Ascending aorta (tissue), 2 donors: ENCODE measurements at regions not wholly inside any gene's neighbourhood (a gene's known extent, or its start where the extent isn't known, plus 50 kb on each side); places are given as distances from the start of the nearest gene placed in this dataset.

Experiments used
- DNase-seq, 2 donors: peaks; one replicate each; pipeline ENCODE4 v3.0.0-alpha.2; 2019; ENCODE audit warnings: low spot score in 2 of 2
- H3K27ac ChIP-seq, 2 donors: fragments of 200-600 bp; sonication (generic); one replicate each; pipeline ENCODE4 v1.5.1; 2016 to 2017; ENCODE audit warnings: mild to moderate bottlenecking in 1 of 2
- H3K27me3 ChIP-seq: fragments of 200-600 bp; sonication (generic); one replicate; pipeline ENCODE4 v1.5.1; 2017
- H3K36me3 ChIP-seq, 2 donors: fragments of 200-600 bp; sonication (generic); one replicate each; pipeline ENCODE4 v1.5.1; 2016
- H3K4me1 ChIP-seq, 2 donors: fragments of 200-600 bp; sonication (generic); one replicate each; pipeline ENCODE4 v1.5.1; 2016 to 2017; ENCODE audit warnings: mild to moderate bottlenecking in 1 of 2
- H3K4me3 ChIP-seq, 2 donors: fragments of 200-600 bp; sonication (generic); one replicate each; pipeline ENCODE4 v1.5.1; 2016 to 2017; ENCODE audit warnings: mild to moderate bottlenecking in 1 of 2
- H3K9me3 ChIP-seq, 2 donors: fragments of 200-600 bp; sonication (generic); one replicate each; pipeline ENCODE4 v1.5.1; 2016
- intact Hi-C: fragments of 100-400 bp; cut with DNase I; formaldehyde crosslinking; loops from one replicate; pipeline ENCODE4 v1.15.1; 2023
- TF ChIP-seq, protein P1 (sequence below), 3 experiments: fragments of 200-600 bp in 2 of 3; fragments of 450-650 bp in 1 of 3; sonication (generic) in 2 of 3; IDR thresholded peaks; one replicate each; pipeline ENCODE4 v1.5.1; 2016 to 2019; ENCODE audit warnings: antibody characterized with exemption in 3 of 3, mild to moderate bottlenecking in 1 of 3, moderate library complexity in 1 of 3

DNA sequence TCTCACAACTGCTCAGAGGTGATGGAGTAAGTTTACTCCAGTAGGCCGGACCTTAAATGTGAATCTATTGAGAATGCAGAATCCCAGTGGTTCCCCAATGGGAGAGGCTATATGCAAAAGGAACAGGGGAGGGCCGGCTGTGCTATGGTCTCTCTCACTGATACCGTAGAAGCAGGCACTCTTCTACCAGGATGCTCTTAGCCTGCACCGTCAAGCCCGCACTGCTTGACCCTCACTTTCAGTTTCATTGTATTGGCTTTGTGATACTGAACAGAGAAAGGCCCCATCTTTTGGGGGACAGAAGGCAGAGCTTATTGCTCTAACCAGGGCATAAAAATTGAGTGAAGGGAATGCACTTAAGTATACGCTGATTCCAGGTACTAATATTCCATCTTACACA is 615.0 kb upstream of the RGMB start:
- TF ChIP-seq, protein P1, sequence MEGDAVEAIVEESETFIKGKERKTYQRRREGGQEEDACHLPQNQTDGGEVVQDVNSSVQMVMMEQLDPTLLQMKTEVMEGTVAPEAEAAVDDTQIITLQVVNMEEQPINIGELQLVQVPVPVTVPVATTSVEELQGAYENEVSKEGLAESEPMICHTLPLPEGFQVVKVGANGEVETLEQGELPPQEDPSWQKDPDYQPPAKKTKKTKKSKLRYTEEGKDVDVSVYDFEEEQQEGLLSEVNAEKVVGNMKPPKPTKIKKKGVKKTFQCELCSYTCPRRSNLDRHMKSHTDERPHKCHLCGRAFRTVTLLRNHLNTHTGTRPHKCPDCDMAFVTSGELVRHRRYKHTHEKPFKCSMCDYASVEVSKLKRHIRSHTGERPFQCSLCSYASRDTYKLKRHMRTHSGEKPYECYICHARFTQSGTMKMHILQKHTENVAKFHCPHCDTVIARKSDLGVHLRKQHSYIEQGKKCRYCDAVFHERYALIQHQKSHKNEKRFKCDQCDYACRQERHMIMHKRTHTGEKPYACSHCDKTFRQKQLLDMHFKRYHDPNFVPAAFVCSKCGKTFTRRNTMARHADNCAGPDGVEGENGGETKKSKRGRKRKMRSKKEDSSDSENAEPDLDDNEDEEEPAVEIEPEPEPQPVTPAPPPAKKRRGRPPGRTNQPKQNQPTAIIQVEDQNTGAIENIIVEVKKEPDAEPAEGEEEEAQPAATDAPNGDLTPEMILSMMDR (IDR thresholded peaks at IDR 0.05) = no peak
- intact Hi-C loops = no loop called here
- Histone ChIP-seq H3K4me3 (no peak overlapping the region), H3K27ac (no peak overlapping the region), H3K36me3 (no peaks in the 10 kb centered on the region), H3K4me1 (no peaks in the 10 kb centered on the region), H3K27me3 (no peaks in the 10 kb centered on the region), H3K9me3 (no peaks in the 10 kb centered on the region)
- DNase-seq = no peak

DNA sequence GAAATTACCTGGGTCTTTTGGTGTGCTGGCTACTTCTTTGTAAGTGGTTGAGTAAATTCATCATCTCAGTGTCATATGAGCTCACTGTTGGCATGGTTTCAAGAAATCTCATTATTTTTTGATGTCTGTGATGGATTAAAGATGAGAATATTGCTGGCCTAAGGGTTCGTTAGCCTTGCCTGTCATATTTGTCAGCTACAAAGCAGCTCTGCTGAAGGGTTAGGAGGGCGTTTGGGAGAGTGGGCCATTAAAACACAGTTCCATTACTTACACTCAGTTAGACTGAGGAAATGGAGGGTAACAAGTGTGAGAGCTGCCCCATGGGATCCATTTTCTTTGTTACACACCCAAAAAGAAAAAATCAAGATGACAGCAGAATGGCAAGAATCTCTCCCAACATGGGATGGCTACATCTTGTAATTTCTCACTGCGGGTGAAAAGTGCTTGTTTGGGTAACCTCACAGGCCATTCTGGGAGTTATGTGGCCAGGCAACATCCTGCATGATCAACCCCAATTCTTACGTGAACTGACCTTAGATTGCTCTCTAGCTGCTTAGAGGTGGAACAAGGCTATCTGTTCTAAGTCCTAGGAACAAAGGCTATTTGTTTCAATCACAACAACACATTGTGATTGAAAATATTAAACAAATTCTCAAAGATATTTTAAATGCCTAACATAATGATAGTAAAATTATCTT is 609.5 kb upstream of the RGMB start:
- intact Hi-C loops = no loop called here
- Histone ChIP-seq H3K4me3 (no peak overlapping the region), H3K27me3 (no peaks in the 10 kb centered on the region), H3K9me3 (no peaks in the 10 kb centered on the region), H3K4me1 (no peaks in the 10 kb centered on the region), H3K27ac (no peak overlapping the region), H3K36me3 (no peaks in the 10 kb centered on the region)
- TF ChIP-seq, protein P1 (IDR thresholded peaks at IDR 0.05) = no peak
- no peak for DNase-seq

DNA sequence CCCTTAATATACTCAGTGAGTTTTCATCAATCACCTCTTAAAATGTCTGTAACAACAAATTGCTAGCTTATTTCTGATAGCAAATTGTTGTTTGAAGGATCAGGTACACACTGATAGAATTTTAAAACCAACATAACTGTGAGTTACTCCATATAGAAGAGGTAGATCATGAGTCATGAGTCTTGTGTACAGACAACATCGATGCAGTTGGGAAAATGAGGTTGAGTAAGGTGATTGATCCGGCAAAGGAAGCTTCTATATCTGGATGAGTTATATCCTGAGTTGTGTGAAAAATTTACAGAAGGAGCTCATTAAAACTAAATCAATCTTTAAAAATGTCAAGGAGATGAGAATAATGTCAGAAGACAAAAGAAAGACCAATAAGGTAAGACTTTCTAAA is 604.6 kb upstream of the RGMB start:
- Histone ChIP-seq H3K9me3 (no peaks in the 10 kb centered on the region), H3K36me3 (no peaks in the 10 kb centered on the region), H3K4me1 (no peaks in the 10 kb centered on the region), H3K27me3 (no peaks in the 10 kb centered on the region), H3K27ac (no peak overlapping the region), H3K4me3 (no peak overlapping the region)
- intact Hi-C loops = no loop called here
- no peak for DNase-seq
- TF ChIP-seq, protein P1 (IDR thresholded peaks at IDR 0.05) = no peak

DNA sequence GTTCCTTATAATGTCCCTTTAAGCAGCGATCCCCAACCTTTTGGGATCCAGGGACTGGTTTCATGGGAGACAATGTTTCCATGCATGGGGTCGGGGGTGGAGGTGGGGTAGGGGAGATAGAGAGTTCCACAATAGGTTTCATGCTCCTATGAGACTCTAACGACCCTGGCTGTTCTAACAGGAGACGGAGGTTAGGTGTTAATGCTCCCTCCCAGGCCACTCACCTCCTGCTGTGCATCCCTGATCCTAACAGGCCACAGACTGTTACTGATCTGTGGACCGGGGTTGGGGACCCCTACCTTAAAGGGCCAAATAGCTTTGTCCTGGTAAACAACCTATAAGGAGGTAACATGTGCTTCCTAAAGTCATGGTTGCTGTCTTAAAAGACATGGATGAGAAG is 602.5 kb upstream of the RGMB start:
- Histone ChIP-seq H3K27me3 (no peaks in the 10 kb centered on the region), H3K9me3 (no peaks in the 10 kb centered on the region), H3K36me3 (no peaks in the 10 kb centered on the region), H3K4me3 (no peak overlapping the region), H3K27ac (no peak overlapping the region), H3K4me1 (no peaks in the 10 kb centered on the region)
- intact Hi-C loops = no loop called here
- no peak for DNase-seq
- TF ChIP-seq, protein P1 (IDR thresholded peaks at IDR 0.05) = no peak

DNA sequence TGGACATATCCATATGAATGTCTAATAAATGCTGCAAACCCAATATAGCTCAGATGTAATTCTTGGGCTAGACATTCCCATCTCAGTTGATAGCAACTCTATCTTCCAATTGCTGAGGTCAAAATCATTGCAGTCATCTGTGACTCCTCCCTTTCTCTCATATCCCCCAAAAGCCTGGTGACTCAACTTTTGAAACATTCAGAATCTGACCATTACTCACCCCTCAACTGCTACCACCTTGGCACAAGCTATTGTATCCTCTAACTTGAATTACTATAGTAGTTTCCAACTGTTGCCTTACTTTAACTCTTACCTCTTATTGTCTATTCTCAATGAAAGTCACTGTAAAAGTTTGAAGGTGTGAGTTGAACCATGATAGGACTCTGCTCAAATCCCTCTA is 600.1 kb upstream of the RGMB start:
- no peak for DNase-seq
- no peaks in the 10 kb centered on the region for H3K27me3 ChIP-seq
- no peak overlapping the region for H3K27ac ChIP-seq
- H3K36me3 ChIP-seq = no peaks in the 10 kb centered on the region
- TF ChIP-seq, protein P1 (IDR thresholded peaks at IDR 0.05) = no peak
- no peaks in the 10 kb centered on the region for H3K9me3 ChIP-seq
- no peak overlapping the region for H3K4me3 ChIP-seq
- H3K4me1 ChIP-seq = no peaks in the 10 kb centered on the region
- intact Hi-C loops = no loop called here

DNA sequence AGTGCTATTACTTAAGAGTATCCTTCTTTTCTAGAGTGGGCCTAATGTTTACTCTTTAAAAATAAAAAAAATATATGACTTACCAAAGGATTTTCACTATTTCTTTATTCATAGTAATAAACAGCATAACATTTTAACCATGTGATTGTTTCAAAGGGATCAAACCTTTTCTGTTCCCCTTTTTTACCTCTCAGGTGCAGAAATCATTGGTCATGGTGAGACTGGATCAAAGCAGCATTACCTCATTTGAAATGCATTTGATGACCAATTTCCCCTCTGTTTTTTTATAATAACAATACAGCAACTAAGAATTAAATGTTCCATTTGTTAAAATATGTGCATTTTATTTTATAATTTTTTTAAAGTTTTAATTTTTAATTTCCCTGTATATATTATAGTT is 598.0 kb upstream of the RGMB start:
- H3K27ac ChIP-seq = no peak overlapping the region
- no peak for DNase-seq
- H3K9me3 ChIP-seq = no peaks in the 10 kb centered on the region
- intact Hi-C loops = no loop called here
- no peak overlapping the region for H3K4me3 ChIP-seq
- TF ChIP-seq, protein P1 (IDR thresholded peaks at IDR 0.05) = no peak
- no peaks in the 10 kb centered on the region for H3K27me3 ChIP-seq
- no peaks in the 10 kb centered on the region for H3K36me3 ChIP-seq
- no peaks in the 10 kb centered on the region for H3K4me1 ChIP-seq
